Activated CD4-positive, alpha-beta T cell treated with anti-CD3 and anti-CD28 coated beads, Interleukin-10, Interleukin-2, amounts not matched to agents 100 ng/mL and 50 ng/mL, durations not matched to agents 16 hours and 8 hours (primary cell): ENCODE measurements at regions not wholly inside any gene's neighbourhood (a gene's known extent, or its start where the extent isn't known, plus 50 kb on each side); places are given as distances from the start of the nearest gene placed in this dataset.

ENCODE experiments used
- DNase-seq: peaks from one replicate; pipeline ENCODE4 v3.0.0-alpha.2; 2020

DNA sequence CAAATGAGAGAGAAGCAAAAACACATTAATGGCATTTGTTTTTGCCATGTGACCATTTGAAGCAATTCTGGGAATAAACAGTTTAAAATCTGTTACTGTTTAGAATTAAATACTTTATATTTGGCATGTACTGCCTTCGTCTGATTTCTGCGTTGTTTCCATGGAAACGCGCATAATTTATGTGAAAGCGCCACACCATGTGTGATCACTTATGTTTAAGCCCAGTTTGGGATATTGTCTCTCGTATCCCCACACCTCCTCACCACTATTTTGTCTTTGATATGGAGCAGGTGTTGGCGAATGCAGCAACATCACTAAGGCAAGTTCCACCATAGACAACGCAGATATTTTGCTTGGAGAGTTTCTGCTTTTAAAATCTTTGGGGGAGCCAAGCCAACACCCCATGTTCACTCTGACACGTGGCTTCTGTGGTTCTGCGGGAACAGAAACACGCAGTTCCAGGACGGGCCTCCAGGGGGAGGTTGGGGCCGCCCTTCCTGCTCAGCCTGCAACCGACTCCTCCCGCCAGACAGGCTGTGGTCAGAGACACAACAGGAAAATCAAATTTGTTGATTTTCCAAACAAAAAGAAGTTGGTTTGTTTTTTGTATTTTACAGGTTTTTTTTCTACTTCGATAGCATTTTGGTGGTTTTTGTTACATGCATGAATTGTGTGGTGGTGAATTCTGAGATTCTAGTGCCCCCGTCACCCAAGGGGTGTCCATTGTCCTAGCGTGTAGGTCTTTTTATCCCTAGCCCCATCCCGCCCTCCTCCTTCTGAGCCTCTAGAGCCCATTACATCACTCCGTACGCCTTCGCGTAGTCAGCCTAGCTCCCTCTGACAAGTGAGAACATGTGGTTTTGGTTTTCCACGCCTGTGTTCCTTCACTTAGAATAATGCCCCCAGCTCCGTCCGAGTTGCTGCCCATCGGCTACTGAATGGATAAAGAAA lies 101.9 kb upstream of the SFSWAP start:
- peak; percentile 74 for DNase-seq

DNA sequence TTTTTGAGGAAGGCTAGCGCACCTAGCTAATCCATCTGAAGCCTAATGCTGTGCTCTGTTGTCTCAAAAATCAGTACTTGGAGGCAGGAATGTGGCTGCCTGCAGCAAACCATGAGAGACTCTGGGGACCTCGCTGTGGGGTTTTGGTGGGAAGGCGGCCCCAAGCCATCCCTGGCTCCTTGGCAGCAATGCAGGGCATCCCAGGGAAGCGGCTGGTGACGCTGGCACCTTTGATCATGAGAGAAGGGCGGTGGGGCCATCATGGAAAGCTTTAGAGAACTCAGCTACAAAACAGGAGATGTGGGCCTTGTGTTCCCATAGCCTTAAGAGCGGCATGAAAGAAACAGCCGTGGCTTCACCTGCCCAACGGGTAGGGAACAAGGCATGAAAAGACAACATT lies 101.1 kb upstream of the SFSWAP start:
- no peak for DNase-seq

DNA sequence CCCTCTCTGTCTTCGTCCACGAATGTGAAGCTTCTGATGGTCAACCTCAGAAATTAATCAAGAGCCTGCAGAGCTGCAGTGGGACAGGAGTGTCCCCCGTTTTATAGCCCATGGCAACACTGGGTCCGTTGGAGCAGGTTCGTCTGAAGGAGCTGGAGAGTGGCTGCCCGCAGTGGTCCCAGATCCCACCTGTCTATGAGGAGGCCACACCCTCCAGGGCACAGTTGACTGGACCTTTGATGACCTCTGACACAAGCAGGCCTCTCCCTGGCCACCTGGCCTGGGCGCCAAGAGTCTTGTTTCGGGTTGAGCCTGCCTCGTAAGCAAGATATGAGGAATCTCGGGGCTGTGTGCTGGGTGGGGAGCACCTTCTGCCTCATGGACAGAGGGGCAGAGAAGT lies 100.7 kb upstream of the SFSWAP start:
- no peak for DNase-seq

DNA sequence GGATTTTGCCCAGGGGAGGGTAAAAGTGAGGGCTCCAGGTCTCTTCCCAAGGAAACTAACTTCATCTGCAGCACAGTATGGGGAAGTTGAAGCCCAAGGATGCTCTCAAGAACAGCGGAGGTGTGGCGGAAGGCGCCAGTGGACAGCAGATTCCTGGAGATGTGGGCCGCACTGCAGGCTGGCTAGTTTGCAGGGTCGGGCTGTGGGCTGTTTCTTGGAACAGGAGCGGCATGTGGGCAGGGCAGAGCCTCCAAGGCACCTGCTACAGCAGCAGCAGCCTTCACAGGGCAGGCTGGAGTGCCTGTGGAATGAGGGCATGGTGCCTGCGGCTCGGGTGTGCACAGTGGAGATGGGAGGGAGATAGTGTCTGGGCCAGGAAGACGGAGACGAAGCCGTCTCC lies 100.0 kb upstream of the SFSWAP start:
- DNase-seq = no peak

DNA sequence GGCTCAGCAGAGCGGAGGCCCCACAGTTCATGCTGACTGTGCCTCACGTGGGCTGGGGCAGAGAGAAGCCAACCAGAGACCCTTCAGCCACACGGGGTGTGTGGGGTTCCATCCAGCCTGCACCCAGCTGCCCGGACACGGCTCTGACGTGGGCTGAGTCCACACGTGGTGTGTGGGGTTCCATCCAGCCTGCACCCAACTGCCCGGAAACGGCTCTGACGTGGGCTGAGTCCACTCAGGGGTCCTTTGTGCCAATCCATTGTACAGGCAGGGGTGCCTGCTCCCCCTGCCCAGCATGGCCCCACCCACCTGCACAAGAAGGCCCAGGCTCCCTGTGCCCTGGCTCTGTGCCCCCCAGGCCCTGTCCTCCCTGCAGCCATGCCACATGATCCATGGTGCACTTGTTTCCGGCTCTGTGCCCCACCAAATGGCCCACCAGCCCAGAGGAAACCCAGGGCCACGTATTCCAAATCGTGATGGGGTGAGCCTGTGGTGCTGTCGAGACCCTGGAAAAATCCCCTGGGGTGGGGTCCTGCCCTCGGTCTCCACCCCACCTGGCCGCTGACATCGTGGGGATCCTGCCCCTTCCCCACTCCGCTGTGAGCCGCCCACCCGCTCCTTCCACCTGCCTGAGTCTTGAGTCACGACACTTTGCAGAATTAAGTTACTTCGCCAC lies 99.3 kb upstream of the SFSWAP start:
- DNase-seq = no peak

DNA sequence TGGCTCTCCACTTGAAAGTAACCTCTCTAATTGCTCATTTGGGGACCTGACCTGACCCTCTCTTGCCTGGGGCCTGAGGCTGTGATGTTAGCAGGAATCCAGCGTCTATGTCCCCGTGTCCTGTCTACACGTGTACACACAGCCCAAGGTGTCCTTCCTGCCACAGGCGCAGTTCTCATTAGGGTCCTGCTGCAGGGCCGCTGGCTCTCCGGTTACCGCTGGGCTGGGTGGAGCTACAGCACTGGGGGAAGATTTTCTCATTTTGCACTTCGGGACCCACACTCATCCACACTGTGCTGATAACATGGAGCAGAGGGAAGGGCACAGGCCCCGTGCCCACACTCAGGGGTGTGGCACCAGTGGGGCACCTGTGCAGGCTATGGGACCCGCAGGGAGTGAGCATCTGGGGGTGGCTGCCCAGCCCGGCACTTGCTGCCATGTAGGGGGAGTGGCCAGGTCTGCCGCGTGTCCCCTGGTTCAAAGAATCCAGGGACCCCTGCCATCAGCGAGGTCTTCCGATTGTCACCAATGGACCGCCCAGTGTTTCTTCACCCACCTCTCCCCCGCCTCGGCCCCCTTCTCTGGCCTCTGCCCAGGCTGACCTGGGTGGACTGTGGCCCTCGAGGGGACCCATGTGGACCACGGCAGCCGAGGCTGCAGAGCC lies 98.7 kb upstream of the SFSWAP start:
- no peak for DNase-seq

DNA sequence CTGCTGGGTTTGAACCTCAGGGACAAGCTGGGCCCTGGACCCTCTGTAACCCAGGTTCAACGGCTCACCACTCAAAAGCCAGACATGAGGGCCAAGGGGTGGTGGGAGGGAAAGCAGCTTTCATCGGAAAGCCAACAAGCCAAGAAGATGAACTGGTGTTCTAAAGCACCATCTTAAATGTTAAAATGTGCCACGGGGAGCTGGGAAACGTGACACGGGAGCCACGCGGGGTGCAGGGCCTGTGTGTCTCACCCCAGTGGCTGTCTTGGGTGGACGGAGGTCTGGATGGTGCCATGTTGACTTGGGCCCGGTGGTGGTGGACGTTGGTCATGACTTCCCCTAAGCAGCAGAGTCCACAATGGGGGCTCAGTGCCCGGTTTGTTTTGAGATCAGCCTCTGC lies 97.7 kb upstream of the SFSWAP start:
- DNase-seq = no peak

DNA sequence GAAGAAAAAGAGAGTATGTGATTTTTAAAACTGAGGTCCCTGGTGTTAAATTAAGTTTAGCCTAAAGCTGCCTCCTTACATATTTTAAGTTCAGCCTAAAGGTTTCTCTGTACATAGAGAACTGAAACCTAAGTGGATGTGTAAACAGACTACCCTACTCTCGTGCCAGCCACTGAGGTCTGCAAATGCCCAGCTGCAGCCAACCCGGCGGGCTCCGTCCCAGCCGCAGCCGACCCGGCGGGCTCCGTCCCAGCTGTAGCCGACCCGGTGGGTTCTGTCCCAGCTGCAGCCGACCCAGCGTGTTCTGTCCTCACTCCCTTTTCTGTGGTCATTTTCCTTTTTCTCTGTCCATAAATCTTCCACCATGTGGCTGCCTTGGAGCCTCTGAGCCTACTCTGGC lies 97.2 kb upstream of the SFSWAP start:
- no peak for DNase-seq

DNA sequence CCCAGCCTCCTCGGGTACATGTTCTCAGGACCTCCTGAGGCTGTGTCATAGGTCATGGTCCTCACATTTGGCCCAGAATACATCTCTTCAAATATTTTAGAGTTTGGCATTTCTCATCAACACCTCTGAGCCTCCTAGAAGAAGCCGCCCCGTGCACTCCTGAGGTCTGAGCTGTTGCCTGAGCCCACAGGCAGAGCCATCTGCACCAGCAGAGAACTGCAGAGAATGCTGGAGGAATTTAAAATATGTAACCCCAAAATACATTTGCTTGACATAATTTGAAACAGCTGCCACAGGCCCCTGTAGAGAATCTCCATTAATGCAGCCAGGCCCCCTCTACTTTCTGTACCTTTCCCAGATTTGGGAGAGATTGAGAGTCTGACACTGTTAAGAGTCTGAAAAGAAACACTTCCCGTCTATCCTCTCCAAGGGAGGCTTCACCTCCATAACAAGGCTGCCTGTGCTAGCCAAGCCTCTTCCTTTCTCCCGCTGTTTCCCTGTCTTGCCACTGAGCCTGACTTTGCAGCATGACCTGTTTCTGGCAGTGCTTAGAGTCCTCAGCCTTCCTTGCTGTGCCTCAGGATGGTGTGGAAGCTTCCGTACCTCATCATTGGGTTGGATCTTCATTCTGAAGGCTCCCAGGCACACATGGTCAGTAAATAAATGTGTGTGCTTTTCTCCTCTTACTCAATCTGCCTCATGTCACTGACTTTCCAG lies 95.4 kb upstream of the SFSWAP start:
- DNase-seq = no peak

DNA sequence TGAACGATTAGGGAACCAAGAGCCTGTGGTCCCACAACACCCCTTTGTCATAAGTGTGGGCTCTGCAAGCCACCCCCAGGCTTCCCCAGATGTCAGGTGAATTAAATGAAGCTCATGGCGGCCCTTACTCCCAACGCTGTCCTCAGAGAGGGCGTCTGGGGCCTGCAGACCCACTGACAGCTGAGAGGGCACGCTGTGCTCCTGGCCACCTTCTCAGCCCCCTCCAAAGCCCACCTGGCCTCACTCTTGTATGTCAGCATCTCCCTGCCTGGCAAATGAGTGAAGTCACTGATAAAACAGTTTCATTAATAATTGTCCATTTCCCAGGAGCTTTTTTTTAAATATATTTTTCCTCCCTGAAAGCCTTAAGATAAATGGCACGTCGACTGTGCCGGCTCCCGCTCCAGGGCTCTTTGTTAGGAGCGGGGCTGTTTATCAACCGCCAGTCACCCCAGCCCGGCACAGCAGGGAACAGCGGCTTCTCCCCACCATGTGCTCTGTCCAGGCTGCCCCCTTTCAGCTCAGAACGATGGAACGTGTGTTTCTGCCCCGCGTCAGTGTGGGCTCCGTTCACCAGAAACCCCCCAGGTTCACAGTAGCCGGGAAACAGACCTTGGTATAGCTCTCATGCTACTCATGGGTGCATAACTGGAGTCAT lies 94.7 kb upstream of the SFSWAP start:
- no peak for DNase-seq

DNA sequence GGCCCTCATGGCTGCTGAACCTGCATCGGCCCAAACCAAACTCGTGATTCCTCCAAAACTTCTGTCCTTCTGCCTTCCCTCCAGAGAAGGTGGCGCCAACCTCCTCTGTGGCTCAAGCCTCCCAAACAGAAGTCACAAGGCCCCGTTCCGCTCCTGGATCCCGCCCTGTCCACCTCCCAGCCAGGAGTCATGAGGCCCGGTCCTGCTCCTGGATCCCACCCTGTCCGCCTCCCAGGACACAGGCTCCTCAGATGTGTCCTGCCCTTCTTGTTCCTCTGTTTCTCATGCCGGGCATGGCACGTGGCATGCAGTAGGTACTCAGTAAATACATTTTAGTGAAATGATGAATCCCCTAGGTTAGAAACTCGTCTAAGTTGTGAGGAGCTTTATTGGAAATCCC lies 94.2 kb upstream of the SFSWAP start:
- no peak for DNase-seq

DNA sequence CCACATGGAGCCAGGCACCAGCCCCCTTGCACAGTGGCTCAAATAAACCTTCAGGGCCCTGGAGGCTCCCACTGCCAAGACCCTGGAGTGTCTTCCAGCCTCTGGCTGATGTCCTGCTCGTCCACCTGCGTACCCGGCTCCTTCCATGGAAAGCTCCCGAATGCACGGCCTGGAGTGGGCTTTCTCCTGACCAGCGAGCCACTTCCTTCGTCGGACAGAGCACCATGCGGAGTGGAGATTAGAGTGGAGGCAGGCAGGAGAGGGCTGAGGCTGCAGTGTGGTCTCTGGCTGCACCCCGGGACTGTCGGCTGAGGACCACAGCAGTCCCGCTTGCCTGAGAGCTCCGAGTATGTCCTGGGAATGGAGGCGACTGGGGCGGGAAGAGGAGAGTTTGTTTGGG lies 93.7 kb upstream of the SFSWAP start:
- DNase-seq = no peak

DNA sequence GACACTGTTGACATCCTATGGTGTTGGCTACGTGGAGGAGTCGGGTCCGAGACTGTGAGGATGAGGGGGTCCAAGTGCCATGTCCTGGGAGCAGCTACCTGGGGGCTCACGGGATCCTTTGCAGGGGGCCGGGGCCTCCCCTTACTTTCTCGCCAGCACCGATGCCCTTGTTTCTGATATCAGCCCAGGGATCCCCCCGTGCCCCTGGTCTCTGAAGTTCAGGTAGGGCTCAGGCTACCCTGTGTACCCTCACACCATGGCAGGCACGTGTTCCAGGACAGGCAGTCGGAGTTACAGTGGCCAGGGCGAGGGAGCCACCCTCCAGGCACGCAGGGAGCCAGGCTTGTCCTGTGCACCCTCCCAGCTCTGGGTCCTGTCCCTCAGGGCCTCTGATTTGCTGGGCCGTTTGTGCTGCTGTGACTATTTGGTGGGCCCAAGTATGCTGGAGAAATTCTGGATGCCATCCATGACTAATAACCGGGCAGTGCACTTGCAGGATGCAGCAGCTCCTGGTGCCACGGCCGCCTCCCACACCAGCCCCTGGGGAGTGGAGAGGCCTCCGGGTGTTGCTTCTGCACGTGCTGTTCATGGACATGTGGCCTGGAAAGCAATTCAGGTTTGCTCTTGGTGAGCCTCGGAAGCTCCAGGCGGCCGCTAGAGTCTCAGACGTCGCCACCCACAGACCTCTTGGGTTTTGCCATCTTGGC lies 93.1 kb upstream of the SFSWAP start:
- no peak for DNase-seq

DNA sequence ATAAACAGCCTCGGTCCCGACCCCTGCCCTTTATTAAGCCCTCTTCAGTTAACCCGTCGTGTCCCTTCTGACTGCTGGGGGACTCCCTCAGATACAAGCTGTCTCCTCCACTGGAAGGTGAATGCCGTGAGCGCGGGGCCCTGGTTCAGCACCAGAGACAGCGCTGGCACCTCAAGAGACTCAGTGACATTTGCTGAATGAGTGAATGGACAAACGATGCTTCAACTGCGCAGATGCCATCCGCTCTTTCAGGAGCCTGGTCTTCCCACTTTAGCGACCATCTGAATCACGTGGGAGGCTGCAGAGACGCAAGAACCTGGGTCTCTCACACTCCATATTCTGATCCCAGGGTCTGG lies 92.6 kb upstream of the SFSWAP start:
- no peak for DNase-seq

DNA sequence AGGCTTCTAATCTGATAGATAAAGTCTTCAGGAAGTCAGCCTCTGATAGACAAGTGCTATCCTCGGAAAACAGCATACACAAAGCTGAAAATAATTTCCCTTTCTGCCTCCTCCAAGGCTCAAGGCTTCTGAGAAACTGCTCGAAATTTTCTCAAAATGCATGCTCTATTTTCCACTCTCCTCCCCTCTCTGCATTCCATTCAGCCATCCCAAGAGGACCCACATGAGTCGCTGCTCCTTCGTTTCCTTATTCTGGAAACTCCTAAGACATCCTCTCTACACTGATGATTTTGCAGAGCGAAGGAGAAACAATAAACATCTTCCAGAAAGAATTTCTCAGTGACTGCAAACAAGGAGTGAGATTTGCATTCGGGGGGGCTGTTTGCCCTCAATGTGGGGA lies 92.2 kb upstream of the SFSWAP start:
- DNase-seq = no peak

DNA sequence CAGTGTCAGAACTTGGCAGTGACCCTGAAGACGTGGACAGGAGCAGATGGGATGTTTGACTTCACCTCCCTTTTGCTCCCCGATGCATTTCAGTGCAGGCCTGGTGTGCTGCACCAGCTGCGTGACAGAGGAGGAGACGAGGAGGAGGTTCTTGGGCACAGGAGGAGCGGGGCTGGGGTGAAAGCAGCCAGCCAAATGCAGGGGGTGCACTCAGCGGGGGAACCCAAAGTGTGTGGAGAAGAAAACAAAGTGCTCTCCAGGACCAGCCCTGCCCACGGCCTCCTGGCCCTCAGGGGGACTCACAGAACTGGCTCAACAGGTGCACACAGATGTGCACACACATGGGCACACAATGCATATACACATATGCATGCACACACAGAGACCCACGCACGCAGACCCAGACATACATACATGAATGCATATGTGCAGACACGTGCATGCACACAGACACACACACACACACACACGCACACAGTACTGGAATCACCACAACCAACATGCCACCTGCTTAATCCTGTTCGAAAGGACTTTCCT lies 91.7 kb upstream of the SFSWAP start:
- no peak for DNase-seq

DNA sequence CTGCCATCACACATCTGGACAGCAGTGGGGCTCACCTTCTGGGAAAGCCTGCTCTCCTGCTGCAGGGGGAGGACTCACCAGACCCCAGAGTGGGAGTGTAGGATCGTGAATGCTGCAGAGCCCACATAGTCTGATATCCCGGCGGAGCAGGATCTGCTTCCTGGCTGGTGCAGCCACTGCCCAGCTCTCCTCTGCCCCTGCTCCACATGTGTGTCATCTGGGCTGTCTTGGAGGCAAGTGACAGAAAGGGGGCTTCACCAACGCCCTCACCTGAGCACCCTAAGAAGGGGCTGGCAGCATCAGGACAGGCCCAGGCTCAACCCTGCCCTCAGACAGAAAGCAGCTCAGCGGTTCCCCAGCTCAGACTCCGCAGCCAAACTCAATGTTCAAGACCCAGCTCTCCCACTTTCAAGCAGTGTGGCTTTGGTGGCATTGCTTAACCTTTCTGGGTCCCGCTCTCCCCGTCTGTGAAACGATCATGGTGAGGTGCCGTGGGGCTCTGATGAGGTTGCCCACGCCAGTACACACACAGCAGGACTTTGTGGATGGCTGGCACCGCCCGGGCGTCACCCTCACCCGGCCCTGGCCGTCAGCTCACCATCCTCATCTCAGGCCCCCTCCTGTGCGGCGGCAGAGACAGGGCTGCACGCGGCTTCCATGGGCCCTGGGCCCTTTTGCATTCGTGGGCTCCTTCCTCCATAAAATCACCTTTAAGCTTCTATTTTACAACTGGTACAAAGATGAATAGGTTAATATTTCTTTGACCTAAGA lies 91.0 kb upstream of the SFSWAP start:
- DNase-seq = no peak

DNA sequence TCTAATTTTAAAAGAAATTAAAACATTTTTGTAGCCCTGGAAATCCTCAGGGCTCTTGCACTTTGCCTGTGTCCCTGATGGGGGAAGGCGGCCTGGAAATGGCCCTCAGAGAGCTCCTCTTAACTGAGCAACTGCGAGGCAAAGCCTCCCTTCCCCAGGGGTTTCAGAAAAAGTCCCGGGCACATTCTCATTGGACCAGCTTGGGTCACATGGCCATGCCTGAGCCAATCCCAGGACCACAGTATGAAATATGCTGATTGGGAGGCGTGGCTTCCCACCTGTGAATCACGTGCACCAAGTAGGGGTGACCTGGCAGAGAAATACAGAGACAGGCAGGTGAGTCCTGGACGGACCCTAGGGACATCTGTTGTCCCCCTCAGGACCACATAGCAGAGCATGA lies 90.4 kb upstream of the SFSWAP start:
- no peak for DNase-seq

DNA sequence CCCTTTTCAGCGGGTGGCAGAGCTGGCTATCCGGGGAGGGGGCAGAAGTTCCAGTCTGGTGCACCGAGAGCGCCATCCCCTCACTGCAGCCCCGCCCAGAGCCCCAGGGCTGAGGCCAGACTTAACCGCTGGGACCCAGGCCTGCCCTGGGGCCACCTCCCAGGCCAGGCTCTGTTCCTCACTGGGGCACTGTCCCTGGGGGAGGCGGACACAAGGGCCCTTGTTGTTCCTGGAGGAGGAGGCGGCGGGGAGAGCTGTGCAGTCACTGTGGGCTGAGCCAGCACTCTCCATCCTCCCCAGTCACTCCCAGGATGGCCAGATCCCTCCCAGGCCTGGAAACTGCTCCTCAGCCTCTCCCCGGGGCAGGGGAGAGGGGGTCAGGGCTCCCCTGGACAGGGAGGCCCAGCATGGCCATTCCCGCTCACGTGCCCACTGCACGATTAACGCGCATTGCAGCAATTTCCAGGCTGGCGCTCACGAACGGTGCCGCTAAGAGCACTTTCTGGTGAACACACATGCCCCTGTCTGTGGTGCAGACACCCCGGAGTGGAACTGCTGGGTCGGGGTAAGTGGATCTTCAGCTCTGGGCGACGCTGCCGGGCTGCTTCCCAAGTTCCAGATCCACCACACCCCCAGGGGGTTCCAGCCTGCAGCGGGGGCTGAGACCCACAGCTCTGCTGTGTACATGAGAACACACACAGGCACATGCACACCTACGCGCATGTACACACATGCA lies 89.8 kb upstream of the SFSWAP start:
- DNase-seq = no peak

DNA sequence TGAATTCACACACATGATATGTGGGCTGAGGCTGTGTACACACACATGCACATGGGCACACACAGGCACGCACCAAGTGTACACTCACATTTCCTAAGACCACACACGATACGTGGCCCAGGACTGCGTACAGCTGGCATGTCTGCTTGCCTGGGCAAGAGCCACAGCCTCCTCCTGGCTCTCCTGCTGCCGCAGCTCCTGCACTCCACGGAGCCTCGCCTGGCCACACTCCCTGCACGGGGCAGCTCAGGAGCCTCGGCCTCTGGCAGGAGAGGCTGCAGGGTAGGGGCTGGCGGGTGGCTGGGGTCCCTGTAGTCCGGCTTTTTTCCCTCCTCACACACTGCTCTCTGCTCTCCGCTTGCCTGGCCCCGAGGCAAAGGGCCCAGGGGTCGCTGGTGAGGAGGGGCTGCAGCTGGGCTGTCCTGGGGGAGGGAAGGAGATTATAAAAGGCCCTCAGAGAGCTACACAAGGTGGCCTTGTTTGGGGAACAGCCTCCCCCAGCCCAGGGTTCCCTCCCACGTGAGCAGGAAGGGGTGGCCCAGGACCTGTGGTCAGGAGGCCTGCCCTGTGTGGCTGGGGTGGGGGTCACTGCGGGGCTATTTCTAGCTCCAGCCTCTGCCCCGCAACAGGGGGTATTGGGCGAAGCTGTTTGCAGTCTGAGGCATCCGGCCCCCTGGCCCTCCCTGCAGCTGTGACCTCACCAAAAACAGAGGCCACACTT lies 89.0 kb upstream of the SFSWAP start:
- DNase-seq = no peak
